ENCODE measurements at regions not wholly inside any gene's neighbourhood (a gene's known extent, or its start where the extent isn't known, plus 50 kb on each side); places are given as distances from the start of the nearest gene placed in this dataset.

DNA sequence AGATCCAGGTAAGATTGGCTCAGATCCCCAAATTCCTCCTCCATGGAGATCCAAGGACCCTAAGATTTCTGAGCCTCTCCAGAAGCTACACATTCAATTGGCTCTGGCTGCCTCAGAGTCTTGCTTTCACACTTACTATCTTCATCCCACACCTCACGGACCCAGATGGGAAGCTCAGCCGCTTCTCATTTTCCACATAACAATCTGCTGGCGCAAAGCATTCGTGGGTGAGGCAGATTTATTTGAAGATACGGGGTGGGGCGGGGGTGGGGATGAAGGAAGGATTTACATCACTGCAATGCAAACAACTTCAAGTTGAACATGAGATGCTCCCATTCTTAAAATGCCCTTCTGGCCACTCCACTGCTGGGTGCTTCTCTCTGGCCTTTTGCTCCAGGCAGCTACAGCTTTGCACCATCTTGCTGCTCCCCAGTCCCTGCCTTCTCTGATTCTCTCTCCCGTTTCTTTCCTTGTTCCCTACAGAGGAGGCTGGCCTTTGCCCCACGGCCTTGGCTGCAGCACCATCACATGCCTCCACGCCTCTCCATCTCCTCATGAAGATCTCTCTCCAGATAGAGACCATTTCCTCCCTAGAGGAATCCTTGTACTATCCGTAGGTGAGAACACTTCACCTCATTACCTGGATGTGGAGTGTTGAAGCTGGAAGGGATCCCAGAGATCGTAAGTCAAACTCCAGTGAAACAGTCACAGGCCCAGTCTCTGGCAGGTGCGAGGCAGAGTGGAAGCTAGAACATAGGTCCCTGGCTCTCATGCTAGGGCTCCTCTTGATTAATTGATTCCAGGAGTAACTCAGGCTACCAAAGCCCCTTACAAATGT is 175.9 kb downstream of the RPLP1 start:
- H3K9me3 Mint-ChIP-seq (ENCODE audit: low read depth): no peaks in the 10 kb centered on the region
- H3K36me3 Mint-ChIP-seq: no peaks in the 10 kb centered on the region
- ATAC-seq (no peak), DNase-seq (no peak)
- H3K27me3 Mint-ChIP-seq: peaks cover 38% of the 10 kb centered on the region
- CTCF ChIA-PET: no interaction called here
- H3K4me1 Mint-ChIP-seq: peaks cover 2% of the 10 kb centered on the region
- no peak overlapping the region for H3K4me3 Mint-ChIP-seq
- H3K27ac Mint-ChIP-seq: no peak overlapping the region

GRCh38 chr15:69629631-69630161 is 177.1 kb downstream of the RPLP1 start:
- CTCF ChIA-PET: no interaction called here
- H3K36me3 Mint-ChIP-seq: no peaks in the 10 kb centered on the region
- ATAC-seq: no peak

GRCh38 chr15:69631005-69631404 is 178.4 kb downstream of the RPLP1 start:
- no peaks in the 10 kb centered on the region for H3K36me3 Mint-ChIP-seq

More at GRCh38 chr15:69629631-69630161, 177.1 kb downstream of the RPLP1 start:
- Mint-ChIP-seq H3K27ac (no peak overlapping the region), H3K4me1 (no peaks in the 10 kb centered on the region), H3K9me3 (ENCODE audit: low read depth) (no peaks in the 10 kb centered on the region), H3K4me3 (no peak overlapping the region), H3K27me3 (peaks cover 44% of the 10 kb centered on the region)
- DNase-seq: no peak

GRCh38 chr15:69631978-69632377 is 179.4 kb downstream of the RPLP1 start:
- CTCF ChIA-PET: no interaction called here
- no peaks in the 10 kb centered on the region for H3K9me3 Mint-ChIP-seq (ENCODE audit: low read depth)

More at GRCh38 chr15:69631005-69631404, 178.4 kb downstream of the RPLP1 start:
- DNase-seq (no peak), ATAC-seq (no peak)
- CTCF ChIA-PET: no interaction called here
- H3K9me3 Mint-ChIP-seq (ENCODE audit: low read depth): no peaks in the 10 kb centered on the region
- H3K4me1 Mint-ChIP-seq: no peaks in the 10 kb centered on the region
- peaks cover 49% of the 10 kb centered on the region for H3K27me3 Mint-ChIP-seq
- no peak overlapping the region for H3K4me3 Mint-ChIP-seq
- no peak overlapping the region for H3K27ac Mint-ChIP-seq

GRCh38 chr15:69634860-69635259 is 182.2 kb downstream of the RPLP1 start:
- ATAC-seq (no peak), DNase-seq (no peak)
- no peaks in the 10 kb centered on the region for H3K4me1 Mint-ChIP-seq
- H3K4me3 Mint-ChIP-seq: no peak overlapping the region
- H3K36me3 Mint-ChIP-seq: no peaks in the 10 kb centered on the region
- no peaks in the 10 kb centered on the region for H3K9me3 Mint-ChIP-seq (ENCODE audit: low read depth)
- CTCF ChIA-PET: interaction anchor here (0.9 kb wide), 1 partner anchor 94 kb away, joined by 3 read pairs; no protein-coding TSS in a partner anchor
- peaks cover 56% of the 10 kb centered on the region for H3K27me3 Mint-ChIP-seq
- H3K27ac Mint-ChIP-seq: no peak overlapping the region

More at GRCh38 chr15:69631978-69632377, 179.4 kb downstream of the RPLP1 start:
- no peak overlapping the region for H3K27ac Mint-ChIP-seq
- no peak overlapping the region for H3K4me3 Mint-ChIP-seq
- no peaks in the 10 kb centered on the region for H3K36me3 Mint-ChIP-seq
- no peak for DNase-seq
- no peaks in the 10 kb centered on the region for H3K4me1 Mint-ChIP-seq
- H3K27me3 Mint-ChIP-seq: peaks cover 52% of the 10 kb centered on the region
- no peak for ATAC-seq

- Mint-ChIP-seq H3K27me3 (peaks cover 49% of the 10 kb centered on the region), H3K36me3 (no peaks in the 10 kb centered on the region), H3K4me1 (no peaks in the 10 kb centered on the region), H3K9me3 (ENCODE audit: low read depth) (no peaks in the 10 kb centered on the region), H3K4me3 (no peak overlapping the region), H3K27ac (no peak overlapping the region)
- no peak for ATAC-seq
- CTCF ChIA-PET: no interaction called here
- no peak for DNase-seq
Observed at GRCh38 chr15:69636169-69636915, 183.7 kb downstream of the RPLP1 start.

DNA sequence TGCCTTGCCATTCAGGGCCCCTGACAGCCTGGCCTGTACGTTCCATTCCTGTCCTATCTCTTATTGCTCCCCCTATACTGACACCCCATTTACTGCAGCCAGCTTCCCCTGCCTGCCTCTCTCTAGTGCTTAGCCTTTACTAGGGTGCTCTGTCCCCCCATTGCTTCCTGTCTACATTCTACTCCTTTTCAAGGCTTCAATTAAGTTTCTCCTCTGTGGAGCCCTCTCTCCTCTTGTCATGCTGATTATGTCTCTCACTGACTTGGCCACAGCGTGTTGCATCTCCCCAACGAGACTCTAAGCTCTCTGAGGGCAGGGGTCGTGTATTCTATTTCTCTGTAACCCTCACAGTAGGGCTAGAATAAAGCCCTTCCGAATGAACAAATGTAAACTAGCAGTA is 185.2 kb downstream of the RPLP1 start:
- DNase-seq: no peak
- Mint-ChIP-seq H3K27me3 (peaks cover 43% of the 10 kb centered on the region), H3K9me3 (ENCODE audit: low read depth) (peaks cover 5% of the 10 kb centered on the region), H3K4me3 (no peak overlapping the region), H3K27ac (no peak overlapping the region), H3K4me1 (no peaks in the 10 kb centered on the region), H3K36me3 (no peaks in the 10 kb centered on the region)
- CTCF ChIA-PET: no interaction called here
- ATAC-seq: no peak

DNA sequence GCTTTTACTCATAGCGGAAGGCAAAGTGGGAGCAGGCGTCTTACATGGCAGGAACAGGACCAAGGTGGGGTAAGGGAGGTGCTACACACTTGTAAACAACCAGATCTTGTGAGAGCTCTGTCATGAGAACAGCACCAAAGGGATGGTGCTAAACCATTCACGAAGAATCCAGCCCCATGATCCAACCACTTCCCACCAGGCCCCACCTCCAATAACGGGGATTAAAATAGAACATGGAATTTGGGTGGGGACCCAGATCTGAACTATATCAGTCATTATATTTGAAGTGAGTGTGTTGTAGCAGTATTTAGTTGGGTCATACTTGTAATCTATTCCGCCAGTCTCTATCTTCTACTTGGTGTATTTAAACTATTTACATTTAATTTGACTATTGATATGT is 190.9 kb downstream of the RPLP1 start:
- Mint-ChIP-seq H3K9me3 (ENCODE audit: low read depth) (peaks cover 5% of the 10 kb centered on the region), H3K4me3 (no peak overlapping the region), H3K27me3 (peaks cover 30% of the 10 kb centered on the region), H3K36me3 (no peaks in the 10 kb centered on the region), H3K4me1 (peaks cover 1% of the 10 kb centered on the region), H3K27ac (no peak overlapping the region)
- DNase-seq: no peak
- CTCF ChIA-PET: no interaction called here
- no peak for ATAC-seq

- no peak overlapping the region for H3K4me3 Mint-ChIP-seq
- H3K27me3 Mint-ChIP-seq: peaks cover 35% of the 10 kb centered on the region
- no peak overlapping the region for H3K27ac Mint-ChIP-seq
- H3K9me3 Mint-ChIP-seq (ENCODE audit: low read depth): peaks cover 5% of the 10 kb centered on the region
- no peaks in the 10 kb centered on the region for H3K36me3 Mint-ChIP-seq
- CTCF ChIA-PET: no interaction called here
- peaks cover 6% of the 10 kb centered on the region for H3K4me1 Mint-ChIP-seq
- DNase-seq: no peak
- no peak for ATAC-seq
Observed at GRCh38 chr15:69643971-69644370, 191.4 kb downstream of the RPLP1 start.

GRCh38 chr15:69644876-69645275 is 192.3 kb downstream of the RPLP1 start:
- Mint-ChIP-seq H3K4me3 (no peak overlapping the region), H3K36me3 (no peaks in the 10 kb centered on the region), H3K27ac (no peak overlapping the region), H3K9me3 (ENCODE audit: low read depth) (peaks cover 5% of the 10 kb centered on the region), H3K4me1 (peaks cover 11% of the 10 kb centered on the region), H3K27me3 (peaks cover 32% of the 10 kb centered on the region)
- DNase-seq (no peak), ATAC-seq (no peak)
- CTCF ChIA-PET: no interaction called here

- CTCF ChIA-PET: no interaction called here
- Mint-ChIP-seq H3K9me3 (ENCODE audit: low read depth) (peaks cover under 1% of the 10 kb centered on the region), H3K4me1 (peaks cover 11% of the 10 kb centered on the region), H3K36me3 (no peaks in the 10 kb centered on the region), H3K27ac (no peak overlapping the region), H3K4me3 (no peak overlapping the region), H3K27me3 (peaks cover 27% of the 10 kb centered on the region)
- ATAC-seq (no peak), DNase-seq (peak; percentile 3)
Observed at GRCh38 chr15:69647142-69647513, 194.5 kb downstream of the RPLP1 start.

GRCh38 chr15:69648212-69648611 is 195.6 kb downstream of the RPLP1 start:
- no peak overlapping the region for H3K27ac Mint-ChIP-seq
- peaks cover 28% of the 10 kb centered on the region for H3K27me3 Mint-ChIP-seq
- H3K4me1 Mint-ChIP-seq: peaks cover 11% of the 10 kb centered on the region
- H3K4me3 Mint-ChIP-seq: no peak overlapping the region
- H3K9me3 Mint-ChIP-seq (ENCODE audit: low read depth): no peaks in the 10 kb centered on the region
- CTCF ChIA-PET: no interaction called here
- ATAC-seq: no peak
- no peaks in the 10 kb centered on the region for H3K36me3 Mint-ChIP-seq
- DNase-seq: peak; percentile 30

GRCh38 chr15:69648775-69649735 is 196.4 kb downstream of the RPLP1 start:
- no peak overlapping the region for H3K27ac Mint-ChIP-seq
- H3K4me1 Mint-ChIP-seq: peaks cover 11% of the 10 kb centered on the region
- no peaks in the 10 kb centered on the region for H3K9me3 Mint-ChIP-seq (ENCODE audit: low read depth)
- H3K4me3 Mint-ChIP-seq: no peak overlapping the region
- CTCF ChIA-PET: no interaction called here
- H3K27me3 Mint-ChIP-seq: peaks cover 28% of the 10 kb centered on the region
- no peaks in the 10 kb centered on the region for H3K36me3 Mint-ChIP-seq
- DNase-seq (peak; percentile 30), ATAC-seq (no peak)

All from activated CD8-positive, alpha-beta memory T cell treated with anti-CD3 and anti-CD28 coated beads, Interleukin-2, amount 10 ng/mL, durations not matched to agents 7 days and 5 days (primary cell).